ENCODE measurements at regions not wholly inside any gene's neighbourhood (a gene's known extent, or its start where the extent isn't known, plus 50 kb on each side); places are given as distances from the start of the nearest gene placed in this dataset.

GRCh38 chr18:42271647-42272414, 316.8 kb downstream of the PIK3C3 start:
- H3K9ac ChIP-seq (ENCODE audit: extremely low read depth, insufficient read length, low read length): no peak overlapping the region
- no peak overlapping the region for H3K14ac ChIP-seq (ENCODE audit: insufficient read depth, low read length)
- no peak overlapping the region for H2BK12ac ChIP-seq (ENCODE audit: insufficient read length, low read depth, low read length)
- no peak overlapping the region for H3K56ac ChIP-seq (ENCODE audit: insufficient read length, low read depth, low read length)
- Mint-ChIP-seq H3K4me3 (no peak overlapping the region), H3K9me3 (peaks cover 0 to 2% of the 10 kb centered on the region in 2 experiments; a peak in 1 of 5 replicates), H3K4me1 (peaks cover 21 to 22% of the 10 kb centered on the region in 2 experiments), H3K27me3 (ENCODE audit: low read depth) (no peaks in the 10 kb centered on the region), H3K36me3 (ENCODE audit: insufficient read depth in 1 of 3, low read depth in 3 of 3) (no peaks in the 10 kb centered on the region), H3K27ac (no peak overlapping the region)
- H3K4ac ChIP-seq (ENCODE audit: low read depth, low read length): no peak overlapping the region
- H2BK20ac ChIP-seq (ENCODE audit: low read depth, low read length, poor library complexity, severe bottlenecking): no peak overlapping the region
- WGBS (ENCODE audit: extremely low coverage, insufficient read length, low lambda C conversion rate): no CpG with 5 or more reads among the region's 8 CpGs
- H3T11ph ChIP-seq (ENCODE audit: low read length): no peak overlapping the region
- no peak overlapping the region for H4K91ac ChIP-seq (ENCODE audit: insufficient read length, low read depth, low read length)
- H3K18ac ChIP-seq (ENCODE audit: insufficient read length, low read depth, low read length): no peak overlapping the region
- no peaks in the 10 kb centered on the region for H3K23me2 ChIP-seq (ENCODE audit: insufficient read length, low read depth, low read length, poor library complexity, severe bottlenecking)
- H4K5ac ChIP-seq (ENCODE audit: insufficient read length, low read depth, low read length): no peak overlapping the region
- H3K23ac ChIP-seq (ENCODE audit: insufficient read length, low read depth, low read length): no peak overlapping the region
- H3K27me3 ChIP-seq (ENCODE audit: insufficient read depth, low read length): no peaks in the 10 kb centered on the region
- H2AK5ac ChIP-seq (ENCODE audit: insufficient read length, low read length): no peak overlapping the region
- no peaks in the 10 kb centered on the region for H3K9me3 ChIP-seq (ENCODE audit: control insufficient read depth, low read depth, low read length)
- H3K79me2 ChIP-seq (ENCODE audit: insufficient read depth, low read length): no peaks in the 10 kb centered on the region
- no peak overlapping the region for H2BK15ac ChIP-seq (ENCODE audit: low read depth, low read length)
- H2BK120ac ChIP-seq (ENCODE audit: low read depth, low read length, poor library complexity, severe bottlenecking): no peak overlapping the region
- H2AFZ ChIP-seq (ENCODE audit: low read length): no peak overlapping the region
- no peak for TF ChIP-seq CTCF (conservative IDR thresholded peaks at IDR 0.05)
- no peak overlapping the region for H3K27ac ChIP-seq (ENCODE audit: insufficient read length, low read depth, low read length)
- no peak overlapping the region for H4K8ac ChIP-seq (replicated peaks; ENCODE audit: insufficient read length, low read depth, low read length)
- H3K4me2 ChIP-seq (ENCODE audit: insufficient read depth, insufficient read length, low read length): no peak overlapping the region
- H3K4me1 ChIP-seq (ENCODE audit: insufficient read depth, low read length): peaks cover 8% of the 10 kb centered on the region
- H2BK5ac ChIP-seq (ENCODE audit: insufficient read length, low read length): no peak overlapping the region
- no peaks in the 10 kb centered on the region for H3K79me1 ChIP-seq (ENCODE audit: insufficient read depth, low read depth, low read length, poor library complexity, severe bottlenecking)
- no peak for DNase-seq
- H4K20me1 ChIP-seq (ENCODE audit: control insufficient read depth, insufficient read depth, insufficient read length): no peaks in the 10 kb centered on the region
